ENCODE measurements at regions not wholly inside any gene's neighbourhood (a gene's known extent, or its start where the extent isn't known, plus 50 kb on each side); places are given as distances from the start of the nearest gene placed in this dataset.

DNA sequence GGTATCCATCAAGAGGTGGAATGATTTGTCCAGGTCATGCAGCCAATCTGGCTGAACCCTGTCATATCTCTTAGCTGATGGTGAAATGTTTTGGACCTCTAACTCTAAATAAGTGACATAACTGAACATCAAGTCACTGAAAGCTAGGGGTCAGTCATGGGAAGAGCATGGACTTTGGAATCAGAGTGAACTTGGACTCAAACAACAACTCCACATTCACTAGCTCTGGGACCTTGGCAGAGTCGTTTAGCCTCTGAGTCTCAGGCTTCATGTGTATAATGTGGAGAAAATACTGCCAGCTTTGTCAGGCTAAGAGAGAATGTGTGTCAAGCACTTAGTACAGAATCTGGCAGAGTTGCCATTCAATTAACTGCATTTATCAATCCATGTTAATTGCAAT is 557.8 kb upstream of the CFAP20DC start:
- no peak overlapping the region for H3K27ac ChIP-seq (ENCODE audit: low read length)
- no peaks in the 10 kb centered on the region for H3K4me1 ChIP-seq (ENCODE audit: control insufficient read depth in 1 of 2, insufficient read depth in 2 of 2, low read length in 2 of 2)
- no peaks in the 10 kb centered on the region for H3K27me3 ChIP-seq (ENCODE audit: low read depth, low read length)
- no peaks in the 10 kb centered on the region for H3K36me3 ChIP-seq (ENCODE audit: control insufficient read depth in 1 of 2, insufficient read depth in 2 of 2, low read length in 2 of 2)
- no peaks in the 10 kb centered on the region for H3K9me3 ChIP-seq (ENCODE audit: control insufficient read depth in 1 of 2, low read length in 2 of 2)
- no peak overlapping the region for H3K4me3 ChIP-seq (ENCODE audit: low read depth in 1 of 2, low read length in 2 of 2)

DNA sequence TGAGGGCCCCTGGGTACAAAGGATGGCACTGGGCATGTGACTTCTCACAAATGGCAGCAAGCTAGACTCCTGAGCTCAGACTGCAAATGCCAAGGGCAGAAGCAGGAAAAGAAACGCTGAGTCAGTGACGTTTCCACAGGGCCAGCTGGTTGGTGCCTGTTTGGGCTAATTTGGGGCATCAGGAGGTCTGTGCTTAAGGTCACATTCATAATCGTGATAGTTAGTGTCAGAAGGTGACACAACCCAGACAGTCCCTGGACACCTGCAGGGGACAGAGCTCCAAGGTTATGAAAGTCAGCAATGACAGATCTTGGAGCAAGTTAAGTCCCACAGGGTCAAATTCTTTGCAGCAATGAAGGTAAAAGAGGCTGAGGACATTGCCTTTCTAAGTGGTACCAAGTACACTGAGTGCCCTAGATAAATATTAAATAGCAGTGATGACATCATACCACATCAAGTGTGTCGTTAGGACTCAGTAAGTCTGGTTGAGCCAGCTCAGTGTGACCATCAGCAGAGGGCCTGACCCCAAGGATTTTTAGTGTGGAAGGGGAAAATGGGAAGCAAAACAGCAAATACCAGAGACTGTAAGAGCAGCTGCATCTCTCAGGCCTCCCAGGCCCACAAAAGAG is 556.9 kb upstream of the CFAP20DC start:
- H3K36me3 ChIP-seq (ENCODE audit: control insufficient read depth in 1 of 2, insufficient read depth in 2 of 2, low read length in 2 of 2) = no peaks in the 10 kb centered on the region
- H3K9me3 ChIP-seq (ENCODE audit: control insufficient read depth in 1 of 2, low read length in 2 of 2) = no peaks in the 10 kb centered on the region
- no peaks in the 10 kb centered on the region for H3K27me3 ChIP-seq (ENCODE audit: low read depth, low read length)
- H3K27ac ChIP-seq (ENCODE audit: low read length) = no peak overlapping the region
- H3K4me1 ChIP-seq (ENCODE audit: control insufficient read depth in 1 of 2, insufficient read depth in 2 of 2, low read length in 2 of 2) = no peaks in the 10 kb centered on the region
- H3K4me3 ChIP-seq (ENCODE audit: low read depth in 1 of 2, low read length in 2 of 2) = no peak overlapping the region

DNA sequence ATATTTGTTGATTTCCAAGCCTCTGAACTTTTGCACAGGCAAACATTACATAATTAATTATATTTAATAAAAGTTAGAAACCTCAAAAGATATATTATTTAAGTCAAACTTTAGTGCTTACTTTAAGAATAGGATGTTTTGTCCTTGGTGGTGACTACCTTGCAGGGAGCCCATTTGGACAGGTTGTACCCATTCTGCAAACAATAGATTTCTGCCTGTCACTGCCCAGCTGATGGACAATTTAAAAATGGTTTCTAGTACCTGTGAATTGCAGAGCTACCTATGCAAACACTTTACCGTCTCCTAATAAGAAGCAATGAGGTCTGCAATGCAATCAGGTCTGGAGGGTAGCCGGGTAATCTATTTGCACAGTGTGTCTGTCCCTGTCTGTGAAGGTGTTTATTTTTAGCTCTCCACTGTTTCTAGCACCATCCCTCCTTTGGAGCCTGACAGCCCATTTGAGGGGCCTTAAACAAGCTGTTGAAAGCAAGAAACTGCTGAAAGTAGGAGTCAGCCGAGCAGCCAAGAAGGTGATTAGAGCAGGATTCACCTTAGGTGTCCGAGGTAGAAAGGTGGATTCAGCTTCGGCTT is 556.2 kb upstream of the CFAP20DC start:
- Histone ChIP-seq H3K27me3 (ENCODE audit: low read depth, low read length) (no peaks in the 10 kb centered on the region), H3K4me1 (ENCODE audit: control insufficient read depth in 1 of 2, insufficient read depth in 2 of 2, low read length in 2 of 2) (no peaks in the 10 kb centered on the region), H3K4me3 (ENCODE audit: low read depth in 1 of 2, low read length in 2 of 2) (no peak overlapping the region), H3K9me3 (ENCODE audit: control insufficient read depth in 1 of 2, low read length in 2 of 2) (no peaks in the 10 kb centered on the region), H3K36me3 (ENCODE audit: control insufficient read depth in 1 of 2, insufficient read depth in 2 of 2, low read length in 2 of 2) (no peaks in the 10 kb centered on the region), H3K27ac (ENCODE audit: low read length) (no peak overlapping the region)

DNA sequence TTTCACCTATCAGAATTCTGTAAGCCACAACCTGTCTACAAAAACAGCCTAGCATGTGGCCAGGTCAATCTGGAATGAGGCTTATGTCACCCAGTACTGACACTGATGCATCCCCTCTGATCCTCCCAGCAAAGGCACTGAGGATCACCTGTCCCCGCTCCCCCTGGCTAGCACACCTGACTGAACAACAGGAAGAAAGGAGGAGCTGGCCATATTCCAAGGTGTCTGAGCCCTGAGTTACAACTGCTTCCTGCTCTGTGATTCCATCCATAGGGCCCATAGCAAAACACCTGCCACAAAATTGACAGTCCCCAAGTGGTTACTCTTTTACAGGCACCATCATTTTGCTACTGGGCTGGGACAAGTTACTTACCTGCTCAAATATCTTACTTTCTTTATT is 555.5 kb upstream of the CFAP20DC start:
- no peaks in the 10 kb centered on the region for H3K9me3 ChIP-seq (ENCODE audit: control insufficient read depth in 1 of 2, low read length in 2 of 2)
- no peaks in the 10 kb centered on the region for H3K27me3 ChIP-seq (ENCODE audit: low read depth, low read length)
- no peaks in the 10 kb centered on the region for H3K4me1 ChIP-seq (ENCODE audit: control insufficient read depth in 1 of 2, insufficient read depth in 2 of 2, low read length in 2 of 2)
- no peak overlapping the region for H3K27ac ChIP-seq (ENCODE audit: low read length)
- H3K36me3 ChIP-seq (ENCODE audit: control insufficient read depth in 1 of 2, insufficient read depth in 2 of 2, low read length in 2 of 2) = no peaks in the 10 kb centered on the region
- no peak overlapping the region for H3K4me3 ChIP-seq (ENCODE audit: low read depth in 1 of 2, low read length in 2 of 2)

DNA sequence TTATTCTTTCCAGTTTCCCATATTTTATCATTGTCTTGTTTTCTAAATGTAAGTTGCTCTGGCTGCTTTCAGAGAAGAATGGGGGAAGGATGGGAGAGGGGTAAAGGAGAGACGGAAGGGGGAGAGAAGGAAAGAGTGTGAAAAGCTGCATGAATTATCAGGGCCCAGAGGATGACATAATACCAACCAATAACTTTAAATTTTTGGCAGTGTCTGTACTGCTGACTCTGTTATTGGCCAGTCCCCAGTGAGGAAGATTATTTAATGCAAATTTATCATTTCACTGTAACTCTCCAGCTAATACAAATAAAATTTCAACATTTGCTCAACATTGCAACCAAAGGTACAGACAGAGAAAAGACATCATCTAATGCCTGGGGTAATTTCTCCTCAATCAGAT is 551.7 kb upstream of the CFAP20DC start:
- H3K9me3 ChIP-seq (ENCODE audit: control insufficient read depth in 1 of 2, low read length in 2 of 2) = no peaks in the 10 kb centered on the region
- H3K36me3 ChIP-seq (ENCODE audit: control insufficient read depth in 1 of 2, insufficient read depth in 2 of 2, low read length in 2 of 2) = no peaks in the 10 kb centered on the region
- no peaks in the 10 kb centered on the region for H3K4me1 ChIP-seq (ENCODE audit: control insufficient read depth in 1 of 2, insufficient read depth in 2 of 2, low read length in 2 of 2)
- H3K4me3 ChIP-seq (ENCODE audit: low read depth in 1 of 2, low read length in 2 of 2) = no peak overlapping the region
- no peaks in the 10 kb centered on the region for H3K27me3 ChIP-seq (ENCODE audit: low read depth, low read length)
- H3K27ac ChIP-seq (ENCODE audit: low read length) = no peak overlapping the region

DNA sequence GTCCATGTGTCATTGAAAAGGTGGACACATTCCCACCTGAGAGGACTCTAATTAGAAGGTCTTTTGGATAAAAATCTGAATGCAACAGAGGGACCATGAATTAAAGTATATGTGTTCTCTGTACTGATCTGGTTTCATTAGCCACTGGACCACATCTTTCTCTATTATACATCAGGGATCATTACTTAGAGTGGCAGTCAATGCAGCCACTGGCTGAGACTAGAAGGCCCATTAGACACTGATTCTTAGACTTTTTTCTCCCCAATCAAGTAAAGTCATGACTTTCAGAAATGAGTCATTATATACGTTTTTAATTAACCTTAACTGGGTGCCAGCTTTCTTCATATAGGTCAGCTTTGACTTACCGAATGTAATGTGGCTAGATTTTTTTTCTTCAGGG is 550.8 kb upstream of the CFAP20DC start:
- Histone ChIP-seq H3K36me3 (ENCODE audit: control insufficient read depth in 1 of 2, insufficient read depth in 2 of 2, low read length in 2 of 2) (no peaks in the 10 kb centered on the region), H3K4me1 (ENCODE audit: control insufficient read depth in 1 of 2, insufficient read depth in 2 of 2, low read length in 2 of 2) (no peaks in the 10 kb centered on the region), H3K9me3 (ENCODE audit: control insufficient read depth in 1 of 2, low read length in 2 of 2) (no peaks in the 10 kb centered on the region), H3K27me3 (ENCODE audit: low read depth, low read length) (no peaks in the 10 kb centered on the region), H3K27ac (ENCODE audit: low read length) (no peak overlapping the region), H3K4me3 (ENCODE audit: low read depth in 1 of 2, low read length in 2 of 2) (no peak overlapping the region)

DNA sequence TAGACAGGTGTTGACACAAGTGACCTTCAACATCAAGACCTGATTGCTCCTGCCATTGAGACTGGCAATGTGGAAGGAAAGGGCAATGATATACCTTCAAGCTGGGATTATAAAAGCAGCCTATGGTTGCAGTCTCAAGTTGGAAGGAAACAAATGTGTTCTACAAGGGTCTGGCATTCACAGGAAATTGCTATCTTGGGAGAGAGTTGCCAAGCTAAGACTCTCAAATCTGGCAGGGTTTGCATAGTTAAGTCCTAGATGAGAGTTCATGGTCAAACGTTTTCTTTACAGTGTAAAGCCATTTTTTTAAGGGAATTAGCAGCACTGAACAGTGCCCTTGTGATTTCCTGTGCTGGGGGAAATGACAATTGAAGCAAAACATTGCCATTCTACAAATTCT is 546.9 kb upstream of the CFAP20DC start:
- Histone ChIP-seq H3K4me3 (ENCODE audit: low read depth in 1 of 2, low read length in 2 of 2) (no peak overlapping the region), H3K36me3 (ENCODE audit: control insufficient read depth in 1 of 2, insufficient read depth in 2 of 2, low read length in 2 of 2) (no peaks in the 10 kb centered on the region), H3K27ac (ENCODE audit: low read length) (no peak overlapping the region), H3K27me3 (ENCODE audit: low read depth, low read length) (no peaks in the 10 kb centered on the region), H3K4me1 (ENCODE audit: control insufficient read depth in 1 of 2, insufficient read depth in 2 of 2, low read length in 2 of 2) (no peaks in the 10 kb centered on the region), H3K9me3 (ENCODE audit: control insufficient read depth in 1 of 2, low read length in 2 of 2) (no peaks in the 10 kb centered on the region)

DNA sequence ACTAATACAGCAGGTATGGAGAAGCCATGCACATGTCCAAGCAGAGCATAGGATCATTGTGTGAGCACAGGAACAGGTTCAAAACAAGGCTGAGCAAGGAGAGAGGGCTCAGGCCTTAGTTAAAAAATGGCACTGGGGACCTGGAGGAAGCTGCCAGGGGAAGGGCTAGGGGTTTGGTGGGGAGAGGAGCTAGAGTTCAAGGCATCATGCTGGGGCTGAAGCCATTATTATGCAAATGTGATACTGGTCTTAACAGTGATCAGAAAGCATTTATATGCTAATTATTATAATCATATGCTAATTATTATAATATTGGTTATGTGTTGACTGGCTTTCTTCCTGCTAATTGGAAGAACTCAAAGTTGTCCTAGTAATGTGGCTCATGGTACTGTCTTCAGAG is 546.0 kb upstream of the CFAP20DC start:
- Histone ChIP-seq H3K27me3 (ENCODE audit: low read depth, low read length) (no peaks in the 10 kb centered on the region), H3K4me1 (ENCODE audit: control insufficient read depth in 1 of 2, insufficient read depth in 2 of 2, low read length in 2 of 2) (no peaks in the 10 kb centered on the region), H3K27ac (ENCODE audit: low read length) (no peak overlapping the region), H3K36me3 (ENCODE audit: control insufficient read depth in 1 of 2, insufficient read depth in 2 of 2, low read length in 2 of 2) (no peaks in the 10 kb centered on the region), H3K4me3 (ENCODE audit: low read depth in 1 of 2, low read length in 2 of 2) (no peak overlapping the region), H3K9me3 (ENCODE audit: control insufficient read depth in 1 of 2, low read length in 2 of 2) (no peaks in the 10 kb centered on the region)

DNA sequence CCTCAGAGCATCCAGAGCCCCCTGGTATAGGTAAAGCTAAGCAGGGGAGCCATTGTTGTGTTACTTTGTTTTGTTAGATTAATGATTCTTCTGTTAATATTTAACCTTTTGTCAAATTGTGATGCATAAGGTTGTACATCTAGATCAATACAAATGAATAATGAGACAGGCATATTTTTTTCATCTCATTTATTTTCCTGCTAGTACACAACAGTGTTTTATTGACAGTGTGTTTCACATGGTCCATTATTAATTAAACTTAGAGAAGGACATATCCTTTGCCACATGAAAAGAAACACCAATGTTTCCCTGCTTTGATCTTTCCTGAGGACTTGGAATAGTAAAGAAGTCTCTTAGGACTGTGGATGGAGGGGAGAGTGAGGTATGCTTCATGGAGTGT is 543.6 kb upstream of the CFAP20DC start:
- Histone ChIP-seq H3K4me1 (ENCODE audit: control insufficient read depth in 1 of 2, insufficient read depth in 2 of 2, low read length in 2 of 2) (no peaks in the 10 kb centered on the region), H3K36me3 (ENCODE audit: control insufficient read depth in 1 of 2, insufficient read depth in 2 of 2, low read length in 2 of 2) (no peaks in the 10 kb centered on the region), H3K9me3 (ENCODE audit: control insufficient read depth in 1 of 2, low read length in 2 of 2) (no peaks in the 10 kb centered on the region), H3K27me3 (ENCODE audit: low read depth, low read length) (no peaks in the 10 kb centered on the region), H3K4me3 (ENCODE audit: low read depth in 1 of 2, low read length in 2 of 2) (no peak overlapping the region), H3K27ac (ENCODE audit: low read length) (no peak overlapping the region)

DNA sequence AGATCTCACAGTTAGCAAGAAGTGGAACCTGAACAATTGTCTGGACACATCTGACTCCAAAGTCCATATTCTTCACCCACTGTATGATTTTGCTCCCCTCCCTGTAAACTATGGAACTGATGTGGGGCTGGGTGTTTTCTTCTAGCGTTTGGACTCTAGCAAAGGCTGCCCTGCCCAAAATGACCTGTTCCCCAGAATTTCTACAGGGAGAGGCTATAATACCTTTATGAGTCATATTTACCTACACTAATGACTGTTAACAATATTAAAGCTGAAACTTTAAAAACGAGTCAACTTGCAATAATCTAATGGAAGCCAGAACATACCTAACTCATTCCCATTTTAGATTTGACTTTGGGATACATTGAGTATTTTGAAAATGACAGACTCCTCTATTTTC is 531.2 kb upstream of the CFAP20DC start:
- Histone ChIP-seq H3K36me3 (ENCODE audit: control insufficient read depth in 1 of 2, insufficient read depth in 2 of 2, low read length in 2 of 2) (no peaks in the 10 kb centered on the region), H3K27me3 (ENCODE audit: low read depth, low read length) (no peaks in the 10 kb centered on the region), H3K4me3 (ENCODE audit: low read depth in 1 of 2, low read length in 2 of 2) (no peak overlapping the region), H3K27ac (ENCODE audit: low read length) (no peak overlapping the region), H3K9me3 (ENCODE audit: control insufficient read depth in 1 of 2, low read length in 2 of 2) (peaks cover 0 to 4% of the 10 kb centered on the region in 2 donors), H3K4me1 (ENCODE audit: control insufficient read depth in 1 of 2, insufficient read depth in 2 of 2, low read length in 2 of 2) (no peaks in the 10 kb centered on the region)

DNA sequence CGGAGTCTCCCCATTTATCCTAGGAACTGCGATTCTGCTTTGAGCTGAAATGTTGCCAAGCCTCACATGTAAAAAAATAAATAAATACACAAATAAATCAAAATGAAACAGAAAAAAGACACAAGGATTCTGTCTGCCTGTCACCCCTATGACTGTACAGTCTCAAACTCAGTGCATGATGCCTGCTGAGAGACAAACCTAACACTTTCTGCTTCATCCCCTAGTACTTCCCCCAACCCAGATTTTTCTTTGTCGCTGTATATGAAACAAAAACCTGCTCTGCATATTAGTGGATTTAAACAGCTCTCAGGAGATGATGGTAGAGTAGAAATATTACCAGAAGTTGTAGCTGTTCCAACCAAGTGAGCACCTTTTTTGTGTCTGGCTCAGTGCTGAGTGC is 530.7 kb upstream of the CFAP20DC start:
- no peak overlapping the region for H3K27ac ChIP-seq (ENCODE audit: low read length)
- H3K4me3 ChIP-seq (ENCODE audit: low read depth in 1 of 2, low read length in 2 of 2) = no peak overlapping the region
- H3K9me3 ChIP-seq (ENCODE audit: control insufficient read depth in 1 of 2, low read length in 2 of 2) = no peaks in the 10 kb centered on the region
- no peaks in the 10 kb centered on the region for H3K27me3 ChIP-seq (ENCODE audit: low read depth, low read length)
- peaks cover 0 to 3% of the 10 kb centered on the region in 2 donors for H3K4me1 ChIP-seq (ENCODE audit: control insufficient read depth in 1 of 2, insufficient read depth in 2 of 2, low read length in 2 of 2)
- no peaks in the 10 kb centered on the region for H3K36me3 ChIP-seq (ENCODE audit: control insufficient read depth in 1 of 2, insufficient read depth in 2 of 2, low read length in 2 of 2)

DNA sequence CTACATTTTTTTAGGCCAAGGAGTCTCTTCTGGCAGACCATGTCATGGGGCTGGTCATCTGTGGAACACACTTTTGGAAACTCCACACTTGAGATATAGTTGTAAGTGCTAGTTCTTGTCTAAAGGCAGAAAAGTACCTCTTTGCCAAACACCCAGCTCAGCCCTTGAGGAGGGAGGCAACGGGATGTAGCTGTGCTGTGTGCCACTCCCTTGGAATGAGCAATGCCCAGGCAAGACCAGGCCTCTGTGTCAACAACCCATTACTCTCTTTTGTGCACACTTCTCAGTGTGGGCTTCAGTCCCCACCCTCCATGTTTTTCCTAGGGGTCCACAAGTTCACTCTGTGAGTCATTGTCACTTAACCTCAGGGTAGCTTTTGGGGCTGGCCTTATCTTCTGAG is 528.3 kb upstream of the CFAP20DC start:
- H3K36me3 ChIP-seq (ENCODE audit: control insufficient read depth in 1 of 2, insufficient read depth in 2 of 2, low read length in 2 of 2) = no peaks in the 10 kb centered on the region
- no peak overlapping the region for H3K27ac ChIP-seq (ENCODE audit: low read length)
- no peaks in the 10 kb centered on the region for H3K27me3 ChIP-seq (ENCODE audit: low read depth, low read length)
- H3K4me3 ChIP-seq (ENCODE audit: low read depth in 1 of 2, low read length in 2 of 2) = no peak overlapping the region
- no peaks in the 10 kb centered on the region for H3K9me3 ChIP-seq (ENCODE audit: control insufficient read depth in 1 of 2, low read length in 2 of 2)
- H3K4me1 ChIP-seq (ENCODE audit: control insufficient read depth in 1 of 2, insufficient read depth in 2 of 2, low read length in 2 of 2) = peaks cover 0 to 15% of the 10 kb centered on the region in 2 donors
